Suprapubic skin (tissue), 4 donors: ENCODE measurements at regions not wholly inside any gene's neighbourhood (a gene's known extent, or its start where the extent isn't known, plus 50 kb on each side); places are given as distances from the start of the nearest gene placed in this dataset.

ENCODE experiments used
- EP300 ChIP-seq: sonication (generic); formaldehyde crosslinking; IDR thresholded peaks from one replicate; pipeline ENCODE4 v1.6.1; 2017; ENCODE audit warnings: antibody characterized with exemption
- POLR2A ChIP-seq, 2 donors: fragments of 450-650 bp; IDR thresholded peaks; one replicate each; pipeline ENCODE4 v1.6.1; 2017; ENCODE audit warnings: antibody characterized with exemption in 2 of 2, mild to moderate bottlenecking in 2 of 2, moderate library complexity in 2 of 2
- POLR2AphosphoS5 ChIP-seq, 3 donors: sonication (generic); formaldehyde crosslinking; IDR thresholded peaks; one replicate each; pipeline ENCODE4 v1.6.1; 2017; ENCODE audit warnings: antibody characterized with exemption in 3 of 3
- TF ChIP-seq, protein P1 (sequence below), 2 donors: fragments of 200-600 bp in 1 of 2; fragments of 450-650 bp in 1 of 2; sonication (generic) in 1 of 2; IDR thresholded peaks; one replicate each; pipeline ENCODE4 v1.5.1; 2016 to 2019; ENCODE audit warnings: antibody characterized with exemption in 2 of 2, mild to moderate bottlenecking in 1 of 2, moderate library complexity in 1 of 2

DNA sequence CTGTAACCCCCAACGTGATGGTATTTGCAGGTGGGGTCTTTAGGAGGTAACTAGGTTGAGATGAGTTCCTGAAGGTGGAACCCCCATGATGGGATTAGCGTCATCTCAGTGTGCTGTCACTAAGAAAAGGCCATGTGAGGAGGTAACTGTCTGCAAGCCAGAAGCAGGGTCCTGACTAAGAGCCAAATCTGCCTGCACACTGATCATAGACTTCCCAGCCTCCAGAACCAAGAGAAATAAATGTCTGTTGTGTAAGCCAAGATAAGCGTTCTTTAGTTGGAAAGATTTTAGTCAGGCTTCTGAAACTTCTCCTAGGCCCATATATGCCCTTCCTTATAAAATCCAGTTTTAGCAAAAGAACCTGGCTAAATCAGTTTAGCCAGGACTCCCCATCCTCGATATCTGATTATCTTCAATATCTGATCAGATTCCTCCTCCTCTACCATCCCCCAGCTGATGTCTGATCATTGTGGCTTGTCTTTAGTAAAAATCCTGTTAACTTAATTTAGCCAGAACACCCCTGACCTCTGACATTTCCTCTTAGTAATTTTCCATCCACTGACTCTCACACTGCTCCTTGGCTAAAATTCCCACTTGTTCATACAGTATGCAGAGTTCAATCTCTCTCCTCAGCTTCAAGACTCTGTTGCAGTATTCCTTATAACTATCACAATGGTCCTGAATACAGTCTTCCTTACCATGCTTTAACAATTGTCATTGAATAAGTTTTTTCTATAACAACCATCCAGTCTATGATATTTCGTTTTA is 835.4 kb upstream of the PHF14 start:
- TF ChIP-seq POLR2A (IDR thresholded peaks at IDR 0.05), result no peak
- TF ChIP-seq, protein P1, sequence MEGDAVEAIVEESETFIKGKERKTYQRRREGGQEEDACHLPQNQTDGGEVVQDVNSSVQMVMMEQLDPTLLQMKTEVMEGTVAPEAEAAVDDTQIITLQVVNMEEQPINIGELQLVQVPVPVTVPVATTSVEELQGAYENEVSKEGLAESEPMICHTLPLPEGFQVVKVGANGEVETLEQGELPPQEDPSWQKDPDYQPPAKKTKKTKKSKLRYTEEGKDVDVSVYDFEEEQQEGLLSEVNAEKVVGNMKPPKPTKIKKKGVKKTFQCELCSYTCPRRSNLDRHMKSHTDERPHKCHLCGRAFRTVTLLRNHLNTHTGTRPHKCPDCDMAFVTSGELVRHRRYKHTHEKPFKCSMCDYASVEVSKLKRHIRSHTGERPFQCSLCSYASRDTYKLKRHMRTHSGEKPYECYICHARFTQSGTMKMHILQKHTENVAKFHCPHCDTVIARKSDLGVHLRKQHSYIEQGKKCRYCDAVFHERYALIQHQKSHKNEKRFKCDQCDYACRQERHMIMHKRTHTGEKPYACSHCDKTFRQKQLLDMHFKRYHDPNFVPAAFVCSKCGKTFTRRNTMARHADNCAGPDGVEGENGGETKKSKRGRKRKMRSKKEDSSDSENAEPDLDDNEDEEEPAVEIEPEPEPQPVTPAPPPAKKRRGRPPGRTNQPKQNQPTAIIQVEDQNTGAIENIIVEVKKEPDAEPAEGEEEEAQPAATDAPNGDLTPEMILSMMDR (IDR thresholded peaks at IDR 0.05), result no peak
- TF ChIP-seq POLR2AphosphoS5 (IDR thresholded peaks at IDR 0.05), result no peak
- no peak for TF ChIP-seq EP300
